ENCODE measurements at regions not wholly inside any gene's neighbourhood (a gene's known extent, or its start where the extent isn't known, plus 50 kb on each side); places are given as distances from the start of the nearest gene placed in this dataset.

- H3K4me1 ChIP-seq (ENCODE audit: insufficient read depth, poor library complexity, severe bottlenecking) = no peaks in the 10 kb centered on the region
- ATAC-seq (ENCODE audit: low read depth) (no peak), DNase-seq (ENCODE audit: low spot score) (no peak)
- H3K27ac ChIP-seq (ENCODE audit: poor library complexity, severe bottlenecking) = no peak overlapping the region
- no peaks in the 10 kb centered on the region for H3K36me3 ChIP-seq (ENCODE audit: low read depth)
- TF ChIP-seq CTCF (IDR thresholded peaks at IDR 0.05; ENCODE audit: poor library complexity, severe bottlenecking) = no peak
- no peak overlapping the region for H3K4me3 ChIP-seq (ENCODE audit: severe bottlenecking)
- H3K9me3 ChIP-seq (ENCODE audit: severe bottlenecking) = no peaks in the 10 kb centered on the region
- H3K27me3 ChIP-seq (ENCODE audit: insufficient read depth, poor library complexity, severe bottlenecking) = no peaks in the 10 kb centered on the region
These were observed 244.9 kb downstream of the NAP1L3 start for GRCh38 chrX:93428497-93428896.

GRCh38 chrX:93422693-93423092, 250.7 kb downstream of the NAP1L3 start:
- Histone ChIP-seq H3K4me1 (ENCODE audit: insufficient read depth, poor library complexity, severe bottlenecking) (no peaks in the 10 kb centered on the region), H3K4me3 (ENCODE audit: severe bottlenecking) (no peak overlapping the region), H3K36me3 (ENCODE audit: low read depth) (no peaks in the 10 kb centered on the region), H3K9me3 (ENCODE audit: severe bottlenecking) (no peaks in the 10 kb centered on the region), H3K27me3 (ENCODE audit: insufficient read depth, poor library complexity, severe bottlenecking) (no peaks in the 10 kb centered on the region), H3K27ac (ENCODE audit: poor library complexity, severe bottlenecking) (no peak overlapping the region)
- no peak for DNase-seq (ENCODE audit: low spot score)
- peak; percentile 42 for TF ChIP-seq CTCF (IDR thresholded peaks at IDR 0.05; ENCODE audit: poor library complexity, severe bottlenecking)
- no peak for ATAC-seq (ENCODE audit: low read depth)

- no peak for TF ChIP-seq CTCF (IDR thresholded peaks at IDR 0.05; ENCODE audit: poor library complexity, severe bottlenecking)
- no peak for DNase-seq (ENCODE audit: low spot score)
- no peaks in the 10 kb centered on the region for H3K36me3 ChIP-seq (ENCODE audit: low read depth)
- no peak for ATAC-seq (ENCODE audit: low read depth)
- no peaks in the 10 kb centered on the region for H3K4me1 ChIP-seq (ENCODE audit: insufficient read depth, poor library complexity, severe bottlenecking)
- no peak overlapping the region for H3K27ac ChIP-seq (ENCODE audit: poor library complexity, severe bottlenecking)
- H3K27me3 ChIP-seq (ENCODE audit: insufficient read depth, poor library complexity, severe bottlenecking) = no peaks in the 10 kb centered on the region
- no peak overlapping the region for H3K4me3 ChIP-seq (ENCODE audit: severe bottlenecking)
- no peaks in the 10 kb centered on the region for H3K9me3 ChIP-seq (ENCODE audit: severe bottlenecking)
These were observed 252.8 kb downstream of the NAP1L3 start for GRCh38 chrX:93420525-93421082.

GRCh38 chrX:93420090-93420489, 253.3 kb downstream of the NAP1L3 start:
- H3K4me1 ChIP-seq (ENCODE audit: insufficient read depth, poor library complexity, severe bottlenecking) = no peaks in the 10 kb centered on the region
- TF ChIP-seq CTCF (IDR thresholded peaks at IDR 0.05; ENCODE audit: poor library complexity, severe bottlenecking) = no peak
- H3K4me3 ChIP-seq (ENCODE audit: severe bottlenecking) = no peak overlapping the region
- H3K36me3 ChIP-seq (ENCODE audit: low read depth) = no peaks in the 10 kb centered on the region
- no peaks in the 10 kb centered on the region for H3K27me3 ChIP-seq (ENCODE audit: insufficient read depth, poor library complexity, severe bottlenecking)
- DNase-seq (ENCODE audit: low spot score) (no peak), ATAC-seq (ENCODE audit: low read depth) (no peak)
- H3K9me3 ChIP-seq (ENCODE audit: severe bottlenecking) = no peaks in the 10 kb centered on the region
- H3K27ac ChIP-seq (ENCODE audit: poor library complexity, severe bottlenecking) = no peak overlapping the region

GRCh38 chrX:93419642-93420041, 253.7 kb downstream of the NAP1L3 start:
- Histone ChIP-seq H3K9me3 (ENCODE audit: severe bottlenecking) (no peaks in the 10 kb centered on the region), H3K4me1 (ENCODE audit: insufficient read depth, poor library complexity, severe bottlenecking) (no peaks in the 10 kb centered on the region), H3K4me3 (ENCODE audit: severe bottlenecking) (no peak overlapping the region), H3K27me3 (ENCODE audit: insufficient read depth, poor library complexity, severe bottlenecking) (no peaks in the 10 kb centered on the region), H3K36me3 (ENCODE audit: low read depth) (no peaks in the 10 kb centered on the region), H3K27ac (ENCODE audit: poor library complexity, severe bottlenecking) (no peak overlapping the region)
- no peak for TF ChIP-seq CTCF (IDR thresholded peaks at IDR 0.05; ENCODE audit: poor library complexity, severe bottlenecking)
- no peak for ATAC-seq (ENCODE audit: low read depth)
- no peak for DNase-seq (ENCODE audit: low spot score)

Data from RWPE2 (cell line).